ENCODE measurements at regions not wholly inside any gene's neighbourhood (a gene's known extent, or its start where the extent isn't known, plus 50 kb on each side); places are given as distances from the start of the nearest gene placed in this dataset.

DNA sequence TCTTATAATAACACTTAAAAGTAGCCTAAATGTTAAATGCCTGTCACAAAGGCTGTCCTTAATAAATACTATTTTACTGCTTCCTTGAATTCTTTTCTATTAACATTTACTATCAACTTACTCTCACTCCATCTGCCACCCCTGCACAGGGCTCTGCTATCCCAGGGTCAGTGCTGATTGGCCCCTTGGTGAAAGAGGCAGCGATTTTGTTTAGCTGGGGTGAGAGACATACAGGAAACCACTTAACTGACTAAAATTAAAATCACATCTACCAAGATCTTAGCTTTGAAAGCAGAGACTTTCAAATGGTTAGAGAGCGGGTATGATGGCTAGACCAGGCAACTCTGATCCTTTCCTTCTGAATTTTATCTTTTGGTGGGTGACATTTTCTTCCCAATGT, 149.9 kb upstream of the HTR2A start:
- TF ChIP-seq, protein P1, sequence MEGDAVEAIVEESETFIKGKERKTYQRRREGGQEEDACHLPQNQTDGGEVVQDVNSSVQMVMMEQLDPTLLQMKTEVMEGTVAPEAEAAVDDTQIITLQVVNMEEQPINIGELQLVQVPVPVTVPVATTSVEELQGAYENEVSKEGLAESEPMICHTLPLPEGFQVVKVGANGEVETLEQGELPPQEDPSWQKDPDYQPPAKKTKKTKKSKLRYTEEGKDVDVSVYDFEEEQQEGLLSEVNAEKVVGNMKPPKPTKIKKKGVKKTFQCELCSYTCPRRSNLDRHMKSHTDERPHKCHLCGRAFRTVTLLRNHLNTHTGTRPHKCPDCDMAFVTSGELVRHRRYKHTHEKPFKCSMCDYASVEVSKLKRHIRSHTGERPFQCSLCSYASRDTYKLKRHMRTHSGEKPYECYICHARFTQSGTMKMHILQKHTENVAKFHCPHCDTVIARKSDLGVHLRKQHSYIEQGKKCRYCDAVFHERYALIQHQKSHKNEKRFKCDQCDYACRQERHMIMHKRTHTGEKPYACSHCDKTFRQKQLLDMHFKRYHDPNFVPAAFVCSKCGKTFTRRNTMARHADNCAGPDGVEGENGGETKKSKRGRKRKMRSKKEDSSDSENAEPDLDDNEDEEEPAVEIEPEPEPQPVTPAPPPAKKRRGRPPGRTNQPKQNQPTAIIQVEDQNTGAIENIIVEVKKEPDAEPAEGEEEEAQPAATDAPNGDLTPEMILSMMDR (IDR thresholded peaks at IDR 0.05; ENCODE audit: borderline replicate concordance, insufficient read depth, low read depth, low read length): no peak
- H3K4me3 ChIP-seq (ENCODE audit: low read depth, low read length): no peak overlapping the region

GRCh38 chr13:47044842-47045241, 148.0 kb upstream of the HTR2A start:
- TF ChIP-seq, protein P1 (IDR thresholded peaks at IDR 0.05; ENCODE audit: borderline replicate concordance, insufficient read depth, low read depth, low read length): no peak
- no peak overlapping the region for H3K4me3 ChIP-seq (ENCODE audit: low read depth, low read length)

DNA sequence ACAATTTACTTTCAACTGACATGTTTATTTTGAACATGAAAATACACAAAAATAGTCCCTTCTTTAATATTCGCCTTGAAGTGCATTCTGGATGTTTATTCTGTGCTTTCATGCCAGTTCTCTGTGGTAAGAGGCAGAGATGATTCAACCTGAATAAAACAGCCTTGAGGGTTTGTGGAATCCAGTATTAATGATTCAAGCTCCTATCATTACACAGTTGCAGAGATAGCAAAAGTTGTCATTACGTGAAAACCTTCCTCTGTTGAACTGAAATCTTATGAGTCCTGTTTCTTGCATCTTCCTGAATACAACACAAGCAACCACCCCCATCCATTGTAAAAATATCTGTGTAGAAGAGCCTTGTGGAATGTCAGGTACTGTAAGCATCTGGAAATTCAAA, 142.3 kb upstream of the HTR2A start:
- TF ChIP-seq, protein P1 (IDR thresholded peaks at IDR 0.05; ENCODE audit: borderline replicate concordance, insufficient read depth, low read depth, low read length): no peak
- no peak overlapping the region for H3K4me3 ChIP-seq (ENCODE audit: low read depth, low read length)

DNA sequence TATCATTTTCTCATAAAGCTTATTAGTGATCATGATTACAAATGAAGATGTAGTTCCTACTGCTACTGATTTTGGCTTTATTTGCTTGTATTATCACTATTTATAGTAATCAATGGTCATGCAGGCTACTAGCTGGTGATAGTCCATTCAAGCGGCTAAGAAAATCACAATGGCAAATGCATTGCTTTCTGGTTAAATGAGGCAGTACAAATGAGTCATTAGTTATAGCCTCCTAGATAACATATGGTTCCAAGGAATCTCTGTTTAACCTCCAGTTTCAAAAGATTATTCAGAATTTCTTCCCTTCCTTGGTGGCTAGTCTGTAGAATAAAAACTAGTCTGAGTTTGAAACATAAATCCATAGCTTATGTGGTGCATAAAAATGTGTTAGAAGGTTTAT, 141.3 kb upstream of the HTR2A start:
- H3K4me3 ChIP-seq (ENCODE audit: low read depth, low read length): no peak overlapping the region
- TF ChIP-seq, protein P1 (IDR thresholded peaks at IDR 0.05; ENCODE audit: borderline replicate concordance, insufficient read depth, low read depth, low read length): no peak

- H3K4me3 ChIP-seq (ENCODE audit: low read depth, low read length): no peak overlapping the region
- TF ChIP-seq, protein P1 (IDR thresholded peaks at IDR 0.05; ENCODE audit: borderline replicate concordance, insufficient read depth, low read depth, low read length): no peak
These were observed 139.6 kb upstream of the HTR2A start for GRCh38 chr13:47036294-47037008.

DNA sequence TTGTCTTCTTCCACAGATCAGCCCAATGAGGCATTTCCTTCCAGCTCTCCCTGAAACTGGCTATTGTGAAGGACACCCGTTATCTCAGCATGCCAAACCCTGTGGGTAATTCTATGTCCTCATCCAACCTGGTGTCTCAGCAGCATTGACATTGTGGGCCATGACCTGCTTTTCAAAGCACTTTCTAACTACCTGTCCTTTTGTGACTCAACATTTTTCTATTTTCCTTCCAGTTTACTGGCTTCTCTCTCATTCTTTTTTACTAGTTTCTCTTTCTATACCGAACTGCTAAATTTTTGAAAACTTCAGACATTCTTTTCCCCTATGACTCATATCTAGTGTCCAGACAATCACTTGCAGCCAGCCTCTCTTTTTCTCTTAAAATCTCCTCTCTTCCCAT, 136.4 kb upstream of the HTR2A start:
- no peak overlapping the region for H3K4me3 ChIP-seq (ENCODE audit: low read depth, low read length)
- TF ChIP-seq, protein P1 (IDR thresholded peaks at IDR 0.05; ENCODE audit: borderline replicate concordance, insufficient read depth, low read depth, low read length): no peak

GRCh38 chr13:47027780-47028437, 131.1 kb upstream of the HTR2A start:
- TF ChIP-seq, protein P1 (IDR thresholded peaks at IDR 0.05; ENCODE audit: borderline replicate concordance, insufficient read depth, low read depth, low read length): no peak
- H3K4me3 ChIP-seq (ENCODE audit: low read depth, low read length): no peak overlapping the region

All from GM12875 (cell line).